HG02970 (cell line): ENCODE measurements at regions not wholly inside any gene's neighbourhood (a gene's known extent, or its start where the extent isn't known, plus 50 kb on each side); places are given as distances from the start of the nearest gene placed in this dataset.
"Not testable (repeated sequence)": the region's sequence is repeated elsewhere in the genome, so short reads cannot be mapped to it uniquely, and the experiment has no call there.

Experiments
- ATAC-seq: cut with Tn5 transposase; IDR thresholded peaks from one replicate; pipeline ENCODE4 v1.9.1; 2021; ENCODE audit warnings: mild to moderate bottlenecking, moderate library complexity, moderate number of reproducible peaks; ENCODE audit not compliant: unreplicated experiment, low FRiP score

- no peak for ATAC-seq
Observed at GRCh38 chr2:7502336-7502735, 585.1 kb downstream of the RNF144A start.

DNA sequence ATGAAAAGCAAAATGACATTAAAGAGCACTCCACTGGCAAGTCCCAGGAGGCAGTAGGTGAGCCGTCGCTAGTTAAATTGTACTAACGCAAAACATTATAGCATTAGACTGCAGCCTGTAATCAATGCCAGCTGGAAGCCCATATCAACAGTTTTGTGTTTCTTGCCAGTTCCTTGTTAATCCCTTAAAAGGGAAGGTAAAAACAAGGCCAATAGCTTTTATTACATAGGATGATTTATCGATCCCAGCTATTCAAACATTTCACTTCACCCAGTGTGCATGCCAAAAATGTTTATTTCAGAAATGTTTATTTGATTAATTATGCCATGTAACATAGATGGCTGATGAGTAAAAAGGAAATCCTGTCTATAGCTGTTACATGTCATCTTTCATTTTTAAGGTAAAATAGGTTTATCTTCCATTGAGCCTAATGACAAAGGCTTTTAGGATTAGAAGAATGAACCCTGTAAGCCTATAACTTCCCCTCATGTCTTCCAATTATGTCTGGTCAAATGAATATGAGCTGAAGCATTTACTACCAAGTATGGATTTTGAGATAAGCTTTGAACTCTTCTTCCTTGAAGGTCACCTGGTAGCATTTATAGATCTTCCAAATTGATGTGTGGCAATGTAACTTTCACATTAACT is 591.2 kb downstream of the RNF144A start:
- no peak for ATAC-seq

DNA sequence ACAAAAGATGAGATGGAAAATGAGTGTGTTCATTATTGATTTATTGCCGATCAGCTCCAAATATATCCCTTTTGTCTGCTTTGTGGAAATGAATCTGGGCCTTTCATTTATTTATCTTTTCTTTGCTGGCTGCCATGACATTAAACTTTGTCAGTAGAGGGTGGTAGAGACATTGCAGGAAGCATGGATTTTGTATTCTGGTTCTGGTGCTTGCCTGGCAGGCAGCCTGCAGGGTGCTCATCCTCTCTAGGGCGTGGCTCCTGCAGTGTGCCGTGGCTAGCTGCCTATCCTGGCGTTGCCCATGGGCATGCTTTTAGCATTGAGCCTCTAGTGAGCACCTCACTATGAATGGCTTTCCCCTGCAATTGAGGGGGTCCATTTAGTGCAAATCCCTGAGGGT is 593.1 kb downstream of the RNF144A start:
- no peak for ATAC-seq

- no peak for ATAC-seq
Observed at GRCh38 chr2:7513834-7514233, 596.6 kb downstream of the RNF144A start.

- no peak for ATAC-seq
Observed at GRCh38 chr2:7515327-7515726, 598.1 kb downstream of the RNF144A start.

DNA sequence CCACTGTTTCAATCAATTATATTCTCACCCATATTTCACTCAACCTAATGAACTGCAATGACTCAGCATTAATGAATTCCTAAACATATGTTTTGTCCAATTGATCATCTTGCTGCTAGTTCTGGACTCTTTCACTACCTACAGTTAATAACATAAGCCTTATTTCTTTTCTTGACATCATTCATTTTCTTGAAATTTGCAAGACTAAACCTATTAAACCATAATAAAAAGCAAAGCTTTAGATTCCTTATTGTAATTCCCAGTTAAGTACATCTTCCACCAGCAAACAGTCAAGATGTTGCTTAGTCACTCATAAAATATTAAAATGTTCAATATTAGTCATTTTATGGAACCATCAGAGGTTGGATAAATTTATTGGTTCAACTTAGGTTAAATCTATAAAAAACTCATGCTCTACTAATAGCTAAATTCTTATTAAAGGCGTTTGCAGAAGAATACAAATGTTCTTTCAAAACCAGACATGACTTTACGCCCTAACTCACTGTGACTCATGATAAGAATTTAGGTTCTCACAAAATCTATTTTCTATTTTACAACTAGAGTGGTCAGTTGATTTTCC is 599.4 kb downstream of the RNF144A start:
- ATAC-seq: no peak

GRCh38 chr2:7517088-7517487 is 599.9 kb downstream of the RNF144A start:
- no peak for ATAC-seq

GRCh38 chr2:7517851-7518250 is 600.6 kb downstream of the RNF144A start:
- ATAC-seq: no peak

- ATAC-seq: no peak
Observed at GRCh38 chr2:7523481-7524120, 606.4 kb downstream of the RNF144A start.

DNA sequence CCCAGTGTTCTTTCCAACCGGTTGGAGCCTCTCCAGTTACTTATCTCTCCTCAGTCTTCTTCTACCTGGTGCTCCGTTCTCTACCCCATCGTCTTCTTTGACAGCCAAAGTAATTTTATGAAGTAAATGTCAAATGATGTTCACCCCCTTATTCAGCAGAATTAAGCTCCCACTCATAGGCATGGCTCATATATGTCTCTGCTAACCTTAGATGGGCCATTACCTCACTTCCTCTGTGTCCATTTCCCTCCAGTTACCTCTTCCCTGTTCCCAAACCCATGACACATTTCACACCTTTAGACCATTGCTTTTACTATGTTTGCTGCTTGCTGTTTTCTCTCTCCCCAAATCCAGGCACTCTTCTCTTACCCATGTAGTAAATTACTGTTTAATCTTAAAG is 607.0 kb downstream of the RNF144A start:
- no peak for ATAC-seq

DNA sequence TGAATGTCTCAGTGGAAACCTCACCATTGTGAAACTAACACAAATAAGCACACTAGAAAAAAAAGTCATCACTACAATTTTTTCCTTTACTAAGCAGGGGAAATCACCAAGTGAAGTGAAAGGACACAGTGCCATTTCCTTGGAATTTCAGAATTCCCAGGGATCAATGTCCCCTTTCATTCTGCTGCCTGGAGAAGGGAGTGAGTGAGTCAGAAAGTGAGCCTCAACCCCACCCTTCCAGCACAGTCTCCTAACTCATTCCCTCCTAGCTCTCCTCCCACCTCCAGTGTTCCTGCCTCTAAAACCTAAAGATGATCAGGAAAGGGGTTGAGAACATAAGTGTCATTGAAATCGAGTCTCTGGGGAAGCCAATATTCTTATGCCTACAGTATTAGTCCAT is 608.5 kb downstream of the RNF144A start:
- ATAC-seq: no peak

- ATAC-seq: no peak
Observed at GRCh38 chr2:7527165-7527722, 610.0 kb downstream of the RNF144A start.

DNA sequence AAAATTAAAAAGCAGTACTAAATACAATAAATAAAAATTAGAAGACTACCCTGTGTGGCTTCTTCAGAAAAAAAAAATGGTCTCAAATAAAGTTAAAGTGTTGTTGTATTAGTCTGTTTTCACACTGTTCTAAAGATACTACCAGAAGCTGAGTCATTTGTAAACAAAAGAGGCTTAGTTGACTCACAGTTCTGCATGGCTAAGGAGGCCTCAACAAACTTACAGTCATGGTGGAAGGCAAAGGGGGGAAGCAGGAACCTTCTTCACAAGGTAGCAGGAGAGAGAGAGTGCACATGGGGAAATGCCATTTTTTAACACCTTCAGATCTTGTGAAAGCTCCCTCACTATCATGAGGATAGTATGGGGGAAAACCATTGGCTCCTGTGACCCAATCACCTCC is 612.8 kb downstream of the RNF144A start:
- no peak for ATAC-seq

- no peak for ATAC-seq
Observed at GRCh38 chr2:7539077-7539476, 621.9 kb downstream of the RNF144A start.

GRCh38 chr2:7539760-7540159 is 622.5 kb downstream of the RNF144A start:
- ATAC-seq: no peak

GRCh38 chr2:7552825-7553570 is 635.8 kb downstream of the RNF144A start:
- no peak for ATAC-seq

- no peak for ATAC-seq
Observed at GRCh38 chr2:7555260-7555659, 638.0 kb downstream of the RNF144A start.

GRCh38 chr2:7557376-7557775 is 640.2 kb downstream of the RNF144A start:
- no peak for ATAC-seq

GRCh38 chr2:7559791-7560190 is 642.6 kb downstream of the RNF144A start:
- no peak for ATAC-seq

DNA sequence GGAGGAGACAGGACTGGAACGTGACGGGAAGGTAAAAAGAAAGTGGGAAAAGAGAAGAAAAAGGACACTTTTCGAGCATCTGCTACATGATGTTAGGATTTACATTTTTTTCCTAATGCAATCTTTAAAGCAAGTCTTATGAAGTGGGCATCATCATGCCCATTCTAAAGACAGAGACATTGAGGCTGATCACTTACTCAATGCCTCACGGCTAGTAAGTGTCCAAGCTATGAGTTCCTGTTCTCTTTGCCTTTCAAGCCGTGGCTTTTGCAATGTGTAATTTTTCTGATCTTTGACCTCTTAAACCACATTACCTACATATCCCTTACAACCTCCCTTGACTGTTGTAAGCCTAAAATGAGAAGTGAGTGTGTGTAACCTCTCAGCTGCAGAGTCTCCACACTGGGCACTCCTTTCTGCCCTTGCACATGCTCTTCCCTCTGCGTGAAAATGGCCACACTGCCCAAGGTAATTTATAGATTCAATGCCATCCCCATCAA is 649.2 kb downstream of the RNF144A start:
- no peak for ATAC-seq

DNA sequence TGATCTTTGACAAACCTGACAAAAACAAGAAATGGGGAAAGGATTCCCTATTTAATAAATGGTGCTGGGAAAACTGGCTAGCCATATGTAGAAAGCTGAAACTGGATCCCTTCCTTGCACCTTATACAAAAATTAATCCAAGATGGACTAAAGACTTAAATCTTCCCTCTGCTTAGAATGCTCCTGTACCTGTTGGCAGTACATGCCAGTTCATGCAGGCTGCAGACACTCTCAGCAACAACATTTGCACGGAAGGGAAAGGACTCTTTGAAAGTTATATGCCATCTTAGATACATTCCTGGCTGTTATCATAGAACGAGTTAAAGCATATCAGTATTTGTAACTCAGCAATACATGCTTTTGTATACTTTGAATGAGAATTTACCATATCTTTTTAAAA is 649.9 kb downstream of the RNF144A start:
- not testable (repeated sequence) for ATAC-seq
